B cell (primary cell): ENCODE measurements at regions not wholly inside any gene's neighbourhood (a gene's known extent, or its start where the extent isn't known, plus 50 kb on each side); places are given as distances from the start of the nearest gene placed in this dataset.

Source experiments
- ATAC-seq: fragments of 200-7000 bp; cut with Tn5 transposase; one replicate; pipeline ENCODE4 v1.10.0; 2021; ENCODE audit warnings: low read depth, mild to moderate bottlenecking, moderate number of reproducible peaks, moderate library complexity
- CTCF ChIA-PET: fragments of 350-600 bp; sonication (Branson Sonifier 250); formaldehyde crosslinking; loops from one replicate; lab custom pipeline; 2021; ENCODE audit warnings: antibody characterized with exemption, inconsistent platforms; lab: Charles Lee
- POLR2A ChIA-PET: fragments of 350-600 bp; sonication (Branson Sonifier 250); formaldehyde crosslinking; loops from one replicate; lab custom pipeline; 2021; ENCODE audit warnings: antibody characterized with exemption; lab: Charles Lee
- DNase-seq: peaks from one replicate; pipeline ENCODE4 v3.0.0; 2013
- H2AFZ ChIP-seq: 2 replicates; pipeline ENCODE4 v1.6.1; 2012; ENCODE audit warnings: mild to moderate bottlenecking, low read depth, low read length; ENCODE audit not compliant: insufficient read depth, poor library complexity, severe bottlenecking
- H3K27ac ChIP-seq, 2 donors: 1 replicate in 1 of 2; 2 replicates in 1 of 2; pipeline ENCODE4 v1.5.1; 2012 to 2013; ENCODE audit warnings: low read length in 2 of 2, mild to moderate bottlenecking in 2 of 2, moderate library complexity in 1 of 2
- H3K27me3 ChIP-seq, 4 experiments: fragments of 200-600 bp in 1 of 4; sonication (generic) in 1 of 4; replicated peaks in 1 of 4; 1 replicate in 2 of 4; 2 replicates in 2 of 4; pipeline versions ENCODE4 v1.6.1 to v1.7.0; 2013 to 2016; ENCODE audit warnings: low read length in 3 of 4, mild to moderate bottlenecking in 2 of 4, mixed read lengths in 1 of 4, moderate library complexity in 1 of 4; ENCODE audit not compliant: insufficient read depth in 4 of 4, control insufficient read depth in 3 of 4; ENCODE audit errors: control extremely low read depth in 1 of 4
- H3K36me3 ChIP-seq, 2 experiments: replicated peaks in 1 of 2; 1 replicate in 1 of 2; 2 replicates in 1 of 2; pipeline versions ENCODE4 v1.6.1 to v1.7.1; 2013; ENCODE audit warnings: low read length in 1 of 2; ENCODE audit not compliant: insufficient read depth in 2 of 2, control insufficient read depth in 1 of 2; ENCODE audit errors: control extremely low read depth in 1 of 2, extremely low read depth in 1 of 2
- H3K4me1 ChIP-seq, 2 donors: fragments of 200-600 bp in 1 of 2; sonication (generic) in 1 of 2; 1 replicate in 1 of 2; 2 replicates in 1 of 2; pipeline versions ENCODE4 v1.5.1 to v1.6.1; 2013 to 2017; ENCODE audit warnings: low read length in 2 of 2; ENCODE audit not compliant: control insufficient read depth in 2 of 2, insufficient read depth in 2 of 2
- H3K4me2 ChIP-seq: replicated peaks from 2 replicates; pipeline ENCODE3; 2012; ENCODE audit warnings: mild to moderate bottlenecking, low read depth, low read length; ENCODE audit not compliant: poor library complexity, severe bottlenecking
- H3K4me3 ChIP-seq, 5 experiments: fragments of 200-600 bp in 1 of 5; sonication (generic) in 1 of 5; 1 replicate in 3 of 5; 2 replicates in 2 of 5; pipeline versions ENCODE4 v1.5.1 to v1.7.0; 2011 to 2016; ENCODE audit warnings: low read length in 4 of 5, mild to moderate bottlenecking in 4 of 5, low read depth in 2 of 5, control low read depth in 1 of 5, moderate library complexity in 1 of 5; ENCODE audit not compliant: insufficient read depth in 1 of 5; ENCODE audit errors: control extremely low read depth in 1 of 5, extremely low read depth in 1 of 5
- H3K79me2 ChIP-seq: fragments of 200-600 bp; sonication (generic); one replicate; pipeline ENCODE4 v1.6.0; 2016; ENCODE audit warnings: low read length; ENCODE audit not compliant: control insufficient read depth, insufficient read depth
- H3K9ac ChIP-seq: fragments of 200-600 bp; sonication (generic); 2 replicates; pipeline ENCODE4 v1.6.1; 2017; ENCODE audit warnings: mild to moderate bottlenecking, low read length, moderate library complexity
- H3K9me3 ChIP-seq, 3 donors: one replicate each; pipeline versions ENCODE4 v1.6.1 to v1.7.1; 2013; ENCODE audit warnings: low read length in 2 of 3; ENCODE audit not compliant: control insufficient read depth in 2 of 3, insufficient read depth in 1 of 3; ENCODE audit errors: control extremely low read depth in 1 of 3
- H4K20me1 ChIP-seq: 2 replicates; pipeline ENCODE4 v1.6.0; 2012; ENCODE audit warnings: mild to moderate bottlenecking, low read length; ENCODE audit not compliant: insufficient read depth, control insufficient read depth, poor library complexity, severe bottlenecking
- H3K27ac Mint-ChIP-seq: one replicate; pipeline ENCODE4 v1.8.0; 2021; ENCODE audit warnings: mixed read lengths
- H3K27me3 Mint-ChIP-seq: one replicate; pipeline ENCODE4 v1.8.0; 2021; ENCODE audit warnings: mixed read lengths
- H3K4me1 Mint-ChIP-seq: one replicate; pipeline ENCODE4 v1.8.0; 2021; ENCODE audit warnings: mixed read lengths
- H3K4me3 Mint-ChIP-seq: one replicate; pipeline ENCODE4 v1.8.0; 2021; ENCODE audit warnings: mixed read lengths
- H3K9me3 Mint-ChIP-seq: one replicate; pipeline ENCODE4 v1.8.0; 2022; ENCODE audit warnings: mixed read lengths; ENCODE audit not compliant: insufficient read depth
- CTCF ChIP-seq: fragments of 200-600 bp; IDR thresholded peaks from one replicate; pipeline ENCODE4 v1.8.0; 2022; ENCODE audit warnings: antibody characterized with exemption, mild to moderate bottlenecking
- EZH2 ChIP-seq: IDR thresholded peaks from 2 replicates; pipeline ENCODE4 v1.6.1; 2012; ENCODE audit warnings: borderline replicate concordance, low read depth, mild to moderate bottlenecking, moderate library complexity, low read length; ENCODE audit not compliant: insufficient read depth, poor library complexity, severe bottlenecking
- WGBS: methylation state at CpG from one replicate; pipeline ENCODE4 v1.1.5; 2013; ENCODE audit warnings: missing lambda C conversion rate; ENCODE audit not compliant: insufficient coverage; 5-methylcytosine and 5-hydroxymethylcytosine counted together
- intact Hi-C: fragments of 100-400 bp; cut with micrococcal nuclease; formaldehyde crosslinking; loops from one replicate; pipeline ENCODE4 v1.10.0; 2022

GRCh38 chrX:39396358-39396995, 595.2 kb downstream of the MID1IP1 start:
- H3K36me3 ChIP-seq: no peaks in the 10 kb centered on the region
- intact Hi-C loops: no loop called here
- DNase-seq: no peak
- H3K9me3 Mint-ChIP-seq: no peaks in the 10 kb centered on the region
- H3K27ac Mint-ChIP-seq: no peak overlapping the region
- H3K27ac ChIP-seq: no peak overlapping the region
- no peaks in the 10 kb centered on the region for H3K27me3 Mint-ChIP-seq
- no peak overlapping the region for H3K4me2 ChIP-seq
- no peaks in the 10 kb centered on the region for H3K79me2 ChIP-seq
- H2AFZ ChIP-seq: no peak overlapping the region
- ChIA-PET CTCF (no interaction called here), POLR2A (no interaction called here)
- no peak overlapping the region for H3K4me3 ChIP-seq
- no peaks in the 10 kb centered on the region for H3K9me3 ChIP-seq
- H3K4me1 Mint-ChIP-seq: no peaks in the 10 kb centered on the region
- no peak overlapping the region for H3K9ac ChIP-seq
- whole genome bisulfite sequencing: 98% methylated on average over 6 of the region's 10 CpGs
- no peaks in the 10 kb centered on the region for H3K4me1 ChIP-seq
- H3K4me3 Mint-ChIP-seq: no peak overlapping the region
- H4K20me1 ChIP-seq: no peaks in the 10 kb centered on the region
- ATAC-seq: no peak
- H3K27me3 ChIP-seq: no peaks in the 10 kb centered on the region
- TF ChIP-seq CTCF (no peak), EZH2 (no peak)

GRCh38 chrX:39397561-39398199, 596.4 kb downstream of the MID1IP1 start:
- no peaks in the 10 kb centered on the region for H3K4me1 ChIP-seq
- intact Hi-C loops: no loop called here
- H3K9me3 ChIP-seq: no peaks in the 10 kb centered on the region
- Mint-ChIP-seq H3K27me3 (no peaks in the 10 kb centered on the region), H3K27ac (no peak overlapping the region), H3K9me3 (no peaks in the 10 kb centered on the region), H3K4me1 (no peaks in the 10 kb centered on the region), H3K4me3 (no peak overlapping the region)
- no peak overlapping the region for H2AFZ ChIP-seq
- ATAC-seq (no peak), DNase-seq (no peak)
- no peak overlapping the region for H3K27ac ChIP-seq
- no peaks in the 10 kb centered on the region for H3K36me3 ChIP-seq
- H3K27me3 ChIP-seq: no peaks in the 10 kb centered on the region
- POLR2A ChIA-PET: no interaction called here
- no peak overlapping the region for H3K4me3 ChIP-seq
- H3K4me2 ChIP-seq: no peak overlapping the region
- CTCF ChIA-PET: no interaction called here
- H3K9ac ChIP-seq: no peak overlapping the region
- WGBS: 92% methylated on average over 11 of the region's 14 CpGs
- H3K79me2 ChIP-seq: no peaks in the 10 kb centered on the region
- no peak for TF ChIP-seq EZH2
- no peak for TF ChIP-seq CTCF
- H4K20me1 ChIP-seq: no peaks in the 10 kb centered on the region
